ENCODE measurements at regions not wholly inside any gene's neighbourhood (a gene's known extent, or its start where the extent isn't known, plus 50 kb on each side); places are given as distances from the start of the nearest gene placed in this dataset.

DNA sequence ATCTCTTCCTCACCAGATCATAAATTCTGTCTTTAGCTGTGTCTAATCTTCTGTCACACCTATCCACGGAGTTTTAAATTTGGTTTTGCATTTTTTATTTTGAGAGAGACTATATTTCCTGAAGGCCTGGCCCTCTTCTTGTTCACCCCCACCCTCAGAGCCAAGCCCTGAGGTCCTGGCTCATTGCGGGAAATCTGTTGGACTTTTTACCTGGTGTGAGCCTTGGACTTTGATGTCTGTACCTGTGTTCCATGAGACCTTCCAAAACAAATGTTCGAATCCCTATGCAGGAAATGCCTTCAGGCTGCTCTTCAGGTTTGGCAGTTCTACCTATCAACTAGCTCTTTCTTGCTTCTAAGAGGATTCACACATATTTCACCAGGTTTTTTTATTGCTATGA lies 175.2 kb upstream of the GRB10 start:
- Histone ChIP-seq H3K9me2 (ENCODE audit: insufficient read depth) (no peaks in the 10 kb centered on the region), H3K9me3 (ENCODE audit: control insufficient read depth in 1 of 2, insufficient read depth in 1 of 2, low read depth in 1 of 2, low read length in 2 of 2) (no peaks in the 10 kb centered on the region), H3K79me2 (ENCODE audit: insufficient read depth, low read length) (no peaks in the 10 kb centered on the region), H3K9ac (ENCODE audit: low read length) (no peak overlapping the region), H4K20me1 (ENCODE audit: insufficient read depth) (no peaks in the 10 kb centered on the region), H3K4me1 (ENCODE audit: control insufficient read depth in 1 of 2, insufficient read depth in 2 of 2, low read length in 2 of 2) (peaks cover 14 to 20% of the 10 kb centered on the region in 2 experiments), H3K27me3 (ENCODE audit: insufficient read depth, low read length) (no peaks in the 10 kb centered on the region), H3K4me2 (ENCODE audit: low read length) (no peak overlapping the region), H3K27ac (ENCODE audit: low read depth, low read length) (no peak overlapping the region), H3K36me3 (ENCODE audit: control insufficient read depth in 1 of 2, insufficient read depth in 2 of 2, low read length in 2 of 2) (no peaks in the 10 kb centered on the region), H2AFZ (ENCODE audit: low read depth, low read length, poor library complexity, severe bottlenecking) (no peak overlapping the region), H3K4me3 (replicated peaks in 1 of 2; ENCODE audit: low read depth in 1 of 2, low read length in 2 of 2) (no peak overlapping the region)
- intact Hi-C loops (cut with micrococcal nuclease) = no loop called here
- ChIA-PET RAD21 (ENCODE audit: low non-redundant PET in 1 of 2, low total read pairs in 2 of 2, uncharacterized antibody in 2 of 2, unreplicated experiment in 2 of 2) (no interaction called here), CTCF (no interaction called here), POLR2A (no interaction called here)
- ATAC-seq = no peak
- TF ChIP-seq FOSL1 (IDR thresholded peaks at IDR 0.05; ENCODE audit: low read depth) (no peak), EZH2 (IDR thresholded peaks at IDR 0.05) (no peak), ZNF274 (IDR thresholded peaks at IDR 0.05; ENCODE audit: low read depth, low read length) (no peak), POLR2A (IDR thresholded peaks at IDR 0.05; ENCODE audit: borderline replicate concordance, extremely low read depth, insufficient read depth, insufficient read length) (no peak), SIN3A (IDR thresholded peaks at IDR 0.05; ENCODE audit: low read depth) (no peak), EZH2phosphoT487 (IDR thresholded peaks at IDR 0.05; ENCODE audit: borderline replicate concordance) (no peak), EGR1 (IDR thresholded peaks at IDR 0.05; ENCODE audit: low read depth) (no peak), JUND (IDR thresholded peaks at IDR 0.05) (no peak), CBX3 (IDR thresholded peaks at IDR 0.05; ENCODE audit: low read depth) (no peak), SRF (IDR thresholded peaks at IDR 0.05; ENCODE audit: low read depth) (no peak), ZBTB33 (IDR thresholded peaks at IDR 0.05; ENCODE audit: extremely low read depth, insufficient replicate concordance, low read length) (no peak), YY1 (IDR thresholded peaks at IDR 0.05; ENCODE audit: extremely low read depth, insufficient replicate concordance, low read depth, low read length) (no peak), CTCF (IDR thresholded peaks at IDR 0.05 in 2 of 3, conservative IDR thresholded peaks at IDR 0.05 in 1 of 3; ENCODE audit: borderline replicate concordance in 1 of 3, insufficient read depth in 1 of 3, low read depth in 2 of 3, low read length in 2 of 3) (no peak), ZFX (IDR thresholded peaks at IDR 0.05) (no peak), MAX (IDR thresholded peaks at IDR 0.05) (no peak), RAD21 (IDR thresholded peaks at IDR 0.05; ENCODE audit: low read depth) (no peak), ELF1 (IDR thresholded peaks at IDR 0.05; ENCODE audit: borderline replicate concordance, low read depth) (no peak), TCF7L2 (IDR thresholded peaks at IDR 0.05; ENCODE audit: borderline replicate concordance, extremely low read depth, insufficient read depth, insufficient read length) (no peak), CEBPB (IDR thresholded peaks at IDR 0.05; ENCODE audit: low read depth) (no peak)
- no TSS peak for BruUV-seq (replicated peaks)
- DNase-seq (ENCODE audit: low read depth, low spot score) = no peak
